WTC11 (cell line): ENCODE measurements at regions not wholly inside any gene's neighbourhood (a gene's known extent, or its start where the extent isn't known, plus 50 kb on each side); places are given as distances from the start of the nearest gene placed in this dataset.

ENCODE experiments used
- CBFB ChIP-seq: sonication (generic); formaldehyde crosslinking; IDR thresholded peaks from 2 replicates; pipeline ENCODE4 v1.8.1; 2022; ENCODE audit warnings: mild to moderate bottlenecking, low read depth, missing genetic modification reagents
- CTCF ChIP-seq: fragments of 200-600 bp; IDR thresholded peaks from 2 replicates; pipeline ENCODE4 v1.8.0; 2022; ENCODE audit warnings: antibody characterized with exemption
- E2F5 ChIP-seq: sonication (generic); formaldehyde crosslinking; IDR thresholded peaks from 2 replicates; pipeline ENCODE4 v1.8.1; 2022; ENCODE audit warnings: mild to moderate bottlenecking, moderate library complexity, missing genetic modification reagents
- ETV6 ChIP-seq: sonication (generic); formaldehyde crosslinking; IDR thresholded peaks from 2 replicates; pipeline ENCODE4 v1.8.1; 2022; ENCODE audit warnings: mild to moderate bottlenecking, missing genetic modification reagents
- FOXK1 ChIP-seq: sonication (generic); formaldehyde crosslinking; IDR thresholded peaks from 2 replicates; pipeline ENCODE4 v1.8.0; 2022; ENCODE audit warnings: mild to moderate bottlenecking, moderate library complexity, missing genetic modification reagents
- IRF2 ChIP-seq: sonication (generic); formaldehyde crosslinking; IDR thresholded peaks from 2 replicates; pipeline ENCODE4 v1.8.0; 2022; ENCODE audit warnings: low read depth, missing genetic modification reagents, borderline replicate concordance
- MAX ChIP-seq: sonication (generic); formaldehyde crosslinking; IDR thresholded peaks from 2 replicates; pipeline ENCODE4 v1.8.0; 2022; ENCODE audit warnings: mild to moderate bottlenecking, missing genetic modification reagents
- NFYB ChIP-seq: sonication (generic); formaldehyde crosslinking; conservative IDR thresholded peaks from 2 replicates; pipeline ENCODE4 v1.8.0; 2022; ENCODE audit warnings: low read depth, missing genetic modification reagents
- PRDM15 ChIP-seq: sonication (generic); formaldehyde crosslinking; IDR thresholded peaks from 2 replicates; pipeline ENCODE4 v1.8.0; 2022; ENCODE audit warnings: missing genetic modification reagents
- RELA ChIP-seq: sonication (generic); formaldehyde crosslinking; IDR thresholded peaks from 2 replicates; pipeline ENCODE4 v1.8.1; 2022; ENCODE audit warnings: missing genetic modification reagents, mild to moderate bottlenecking, borderline replicate concordance
- TEAD4 ChIP-seq: sonication (generic); formaldehyde crosslinking; IDR thresholded peaks from 2 replicates; pipeline ENCODE4 v1.8.0; 2022; ENCODE audit warnings: mild to moderate bottlenecking, missing genetic modification reagents
- ZNF263 ChIP-seq: sonication (generic); formaldehyde crosslinking; IDR thresholded peaks from 2 replicates; pipeline ENCODE4 v1.8.1; 2022; ENCODE audit warnings: low read depth, mild to moderate bottlenecking, moderate library complexity, missing genetic modification reagents

- no peak for TF ChIP-seq FOXK1 (CRISPR knock-in tag)
- no peak for TF ChIP-seq NFYB (CRISPR knock-in tag)
- TF ChIP-seq TEAD4 (CRISPR knock-in tag), result no peak
- TF ChIP-seq ZNF263, result no peak
- TF ChIP-seq ETV6 (CRISPR knock-in tag), result no peak
- no peak for TF ChIP-seq CTCF
- no peak for TF ChIP-seq E2F5 (CRISPR knock-in tag)
- no peak for TF ChIP-seq IRF2 (CRISPR knock-in tag)
- TF ChIP-seq RELA (CRISPR knock-in tag), result no peak
- no peak for TF ChIP-seq MAX (CRISPR knock-in tag)
- no peak for TF ChIP-seq PRDM15 (CRISPR knock-in tag)
- TF ChIP-seq CBFB, result no peak
Measured at GRCh38 chr3:24596626-24597025, 102.0 kb upstream of the THRB start.
